ENCODE measurements at regions not wholly inside any gene's neighbourhood (a gene's known extent, or its start where the extent isn't known, plus 50 kb on each side); places are given as distances from the start of the nearest gene placed in this dataset.

- TF ChIP-seq, protein P1, sequence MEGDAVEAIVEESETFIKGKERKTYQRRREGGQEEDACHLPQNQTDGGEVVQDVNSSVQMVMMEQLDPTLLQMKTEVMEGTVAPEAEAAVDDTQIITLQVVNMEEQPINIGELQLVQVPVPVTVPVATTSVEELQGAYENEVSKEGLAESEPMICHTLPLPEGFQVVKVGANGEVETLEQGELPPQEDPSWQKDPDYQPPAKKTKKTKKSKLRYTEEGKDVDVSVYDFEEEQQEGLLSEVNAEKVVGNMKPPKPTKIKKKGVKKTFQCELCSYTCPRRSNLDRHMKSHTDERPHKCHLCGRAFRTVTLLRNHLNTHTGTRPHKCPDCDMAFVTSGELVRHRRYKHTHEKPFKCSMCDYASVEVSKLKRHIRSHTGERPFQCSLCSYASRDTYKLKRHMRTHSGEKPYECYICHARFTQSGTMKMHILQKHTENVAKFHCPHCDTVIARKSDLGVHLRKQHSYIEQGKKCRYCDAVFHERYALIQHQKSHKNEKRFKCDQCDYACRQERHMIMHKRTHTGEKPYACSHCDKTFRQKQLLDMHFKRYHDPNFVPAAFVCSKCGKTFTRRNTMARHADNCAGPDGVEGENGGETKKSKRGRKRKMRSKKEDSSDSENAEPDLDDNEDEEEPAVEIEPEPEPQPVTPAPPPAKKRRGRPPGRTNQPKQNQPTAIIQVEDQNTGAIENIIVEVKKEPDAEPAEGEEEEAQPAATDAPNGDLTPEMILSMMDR (conservative IDR thresholded peaks at IDR 0.05; ENCODE audit: low read length), result no peak
- H3K4me3 ChIP-seq (ENCODE audit: low read length), result no peak overlapping the region
- no peak for DNase-seq (ENCODE audit: low read depth)
Measured at GRCh38 chr2:133959066-133959465, 294.8 kb upstream of the MGAT5 start.

- DNase-seq (ENCODE audit: low read depth), result no peak
- no peak overlapping the region for H3K4me3 ChIP-seq (ENCODE audit: low read length)
- TF ChIP-seq, protein P1 (conservative IDR thresholded peaks at IDR 0.05; ENCODE audit: low read length), result no peak
Measured at GRCh38 chr2:133966720-133967304, 287.1 kb upstream of the MGAT5 start.

GRCh38 chr2:133967326-133967725 lies 286.5 kb upstream of the MGAT5 start:
- H3K4me3 ChIP-seq (ENCODE audit: low read length), result no peak overlapping the region
- TF ChIP-seq, protein P1 (conservative IDR thresholded peaks at IDR 0.05; ENCODE audit: low read length), result no peak
- no peak for DNase-seq (ENCODE audit: low read depth)

- TF ChIP-seq, protein P1 (conservative IDR thresholded peaks at IDR 0.05; ENCODE audit: low read length), result no peak
- no peak overlapping the region for H3K4me3 ChIP-seq (ENCODE audit: low read length)
- no peak for DNase-seq (ENCODE audit: low read depth)
Measured at GRCh38 chr2:133968446-133968845, 285.4 kb upstream of the MGAT5 start.

- TF ChIP-seq, protein P1 (conservative IDR thresholded peaks at IDR 0.05; ENCODE audit: low read length), result no peak
- no peak overlapping the region for H3K4me3 ChIP-seq (ENCODE audit: low read length)
- DNase-seq (ENCODE audit: low read depth), result no peak
Measured at GRCh38 chr2:133970641-133971040, 283.2 kb upstream of the MGAT5 start.

DNA sequence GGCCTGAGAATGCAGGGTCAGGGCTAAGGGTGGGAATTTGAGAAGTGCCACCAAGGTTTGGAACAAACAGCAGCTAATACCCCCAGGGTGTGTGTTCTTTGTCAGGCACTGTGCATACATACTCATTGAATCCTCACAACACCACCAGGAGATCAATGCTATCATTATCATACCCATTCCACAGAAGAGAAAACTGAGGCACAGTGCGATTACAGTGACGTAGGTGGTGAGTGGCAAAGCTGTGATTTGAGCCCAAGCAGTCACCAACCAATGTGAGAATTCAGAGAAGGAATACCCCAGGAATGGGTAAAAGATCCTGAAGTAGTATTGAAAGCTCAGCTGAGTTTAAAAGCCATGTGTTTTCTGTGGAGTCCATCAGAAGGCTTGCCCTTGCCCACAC lies 281.6 kb upstream of the MGAT5 start:
- TF ChIP-seq, protein P1 (conservative IDR thresholded peaks at IDR 0.05; ENCODE audit: low read length), result no peak
- H3K4me3 ChIP-seq (ENCODE audit: low read length), result no peak overlapping the region
- no peak for DNase-seq (ENCODE audit: low read depth)

DNA sequence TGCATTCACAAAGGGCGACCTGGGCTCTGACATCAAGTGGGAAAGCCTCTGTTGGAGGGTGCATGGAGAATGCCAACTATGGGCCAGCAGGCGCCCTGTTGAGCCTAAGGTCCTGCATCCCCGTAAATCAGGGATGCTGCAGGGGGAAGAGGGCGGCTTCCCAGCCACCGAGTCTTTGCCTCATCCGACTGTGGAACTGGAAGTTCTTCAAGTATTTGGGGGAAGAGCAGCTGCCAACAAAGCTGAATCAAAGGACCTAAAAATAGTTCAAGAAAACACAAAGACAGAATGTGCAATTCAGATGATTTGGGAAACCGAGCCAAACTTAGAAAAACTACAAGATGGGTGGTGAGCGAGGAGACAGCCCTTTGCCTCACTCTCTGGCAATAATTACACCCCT lies 281.1 kb upstream of the MGAT5 start:
- H3K4me3 ChIP-seq (ENCODE audit: low read length), result no peak overlapping the region
- TF ChIP-seq, protein P1 (conservative IDR thresholded peaks at IDR 0.05; ENCODE audit: low read length), result no peak
- peak; percentile 71 for DNase-seq (ENCODE audit: low read depth)
